ENCODE measurements at regions not wholly inside any gene's neighbourhood (a gene's known extent, or its start where the extent isn't known, plus 50 kb on each side); places are given as distances from the start of the nearest gene placed in this dataset.

DNA sequence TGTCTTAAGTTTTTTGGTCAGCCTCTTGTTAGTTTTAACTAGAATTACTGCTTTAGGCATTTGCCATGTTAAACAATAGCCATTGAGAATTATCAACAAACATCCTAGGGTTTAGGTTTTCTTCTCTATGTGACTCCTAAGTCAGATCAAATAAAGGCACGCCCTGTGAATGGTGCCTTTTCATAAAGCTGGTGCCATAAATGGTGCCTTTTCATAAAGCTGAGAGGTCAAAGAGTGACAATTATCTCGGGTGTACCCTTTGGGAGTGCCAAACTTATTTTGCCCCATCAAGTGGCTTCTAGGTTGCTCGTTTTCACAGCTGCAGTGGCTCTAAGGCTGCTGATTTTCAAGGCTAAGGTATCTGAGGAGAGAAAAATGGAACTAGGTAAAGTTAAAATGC is 391.6 kb downstream of the DMRTA1 start:
- no peak overlapping the region for H4K91ac ChIP-seq (ENCODE audit: insufficient read depth, low read depth, low read length)
- H3K9me3 ChIP-seq (ENCODE audit: control insufficient read depth, insufficient read depth, low read length), result 0 out of 2 replicates have a peak, but pooled peaks cover 1% of the 10 kb centered on the region
- dilution Hi-C loops (cut with HindIII; ENCODE audit: low sequenced_read_pairs, unreplicated experiment) (no loop called here), in situ Hi-C loops (cut with MboI; ENCODE audit: low sequenced_read_pairs) (loop anchor here (10.0 kb wide), 1 partner anchor 63 kb away; no protein-coding TSS in a partner anchor), intact Hi-C loops (cut with micrococcal nuclease) (no loop called here)
- H3K4me2 ChIP-seq (ENCODE audit: low read depth, low read length), result no peak overlapping the region
- no peak overlapping the region for H2BK15ac ChIP-seq (ENCODE audit: low read depth, low read length)
- no peak overlapping the region for H3K56ac ChIP-seq (ENCODE audit: extremely low read depth, insufficient read depth, low read length)
- H4K8ac ChIP-seq (ENCODE audit: low read depth in 2 of 2, low read length in 2 of 2), result no peak overlapping the region
- H2AK5ac ChIP-seq (ENCODE audit: low read depth, low read length), result no peak overlapping the region
- no TSS peak for BruUV-seq (replicated peaks)
- no peak overlapping the region for H4K5ac ChIP-seq (ENCODE audit: low read depth, low read length)
- H2BK120ac ChIP-seq (ENCODE audit: low read depth, low read length), result no peak overlapping the region
- TF ChIP-seq MAFK (IDR thresholded peaks at IDR 0.05; ENCODE audit: low read depth, low read length), result no peak
- no peak for TF ChIP-seq RAD21 (IDR thresholded peaks at IDR 0.05; ENCODE audit: low read length)
- TF ChIP-seq CEBPB (IDR thresholded peaks at IDR 0.05; ENCODE audit: low read depth, low read length), result no peak
- no peak for TF ChIP-seq MAZ (IDR thresholded peaks at IDR 0.05; ENCODE audit: borderline replicate concordance, low read depth, low read length)
- no peak for TF ChIP-seq MXI1 (IDR thresholded peaks at IDR 0.05; ENCODE audit: borderline replicate concordance, low read depth, low read length)
- TF ChIP-seq, protein P1, sequence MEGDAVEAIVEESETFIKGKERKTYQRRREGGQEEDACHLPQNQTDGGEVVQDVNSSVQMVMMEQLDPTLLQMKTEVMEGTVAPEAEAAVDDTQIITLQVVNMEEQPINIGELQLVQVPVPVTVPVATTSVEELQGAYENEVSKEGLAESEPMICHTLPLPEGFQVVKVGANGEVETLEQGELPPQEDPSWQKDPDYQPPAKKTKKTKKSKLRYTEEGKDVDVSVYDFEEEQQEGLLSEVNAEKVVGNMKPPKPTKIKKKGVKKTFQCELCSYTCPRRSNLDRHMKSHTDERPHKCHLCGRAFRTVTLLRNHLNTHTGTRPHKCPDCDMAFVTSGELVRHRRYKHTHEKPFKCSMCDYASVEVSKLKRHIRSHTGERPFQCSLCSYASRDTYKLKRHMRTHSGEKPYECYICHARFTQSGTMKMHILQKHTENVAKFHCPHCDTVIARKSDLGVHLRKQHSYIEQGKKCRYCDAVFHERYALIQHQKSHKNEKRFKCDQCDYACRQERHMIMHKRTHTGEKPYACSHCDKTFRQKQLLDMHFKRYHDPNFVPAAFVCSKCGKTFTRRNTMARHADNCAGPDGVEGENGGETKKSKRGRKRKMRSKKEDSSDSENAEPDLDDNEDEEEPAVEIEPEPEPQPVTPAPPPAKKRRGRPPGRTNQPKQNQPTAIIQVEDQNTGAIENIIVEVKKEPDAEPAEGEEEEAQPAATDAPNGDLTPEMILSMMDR (conservative IDR thresholded peaks at IDR 0.05; ENCODE audit: low read depth, low read length), result no peak
- TF ChIP-seq RCOR1 (IDR thresholded peaks at IDR 0.05; ENCODE audit: insufficient replicate concordance, low read length), result no peak
- no peak for TF ChIP-seq BHLHE40 (IDR thresholded peaks at IDR 0.05; ENCODE audit: low read depth, low read length)
- no peak for TF ChIP-seq NFE2L2 (IDR thresholded peaks at IDR 0.05; ENCODE audit: low read depth, low read length)
- TF ChIP-seq FOS (IDR thresholded peaks at IDR 0.05; ENCODE audit: low read depth, low read length), result no peak
- TF ChIP-seq USF2 (IDR thresholded peaks at IDR 0.05; ENCODE audit: low read depth, low read length), result no peak
- TF ChIP-seq, protein P2, sequence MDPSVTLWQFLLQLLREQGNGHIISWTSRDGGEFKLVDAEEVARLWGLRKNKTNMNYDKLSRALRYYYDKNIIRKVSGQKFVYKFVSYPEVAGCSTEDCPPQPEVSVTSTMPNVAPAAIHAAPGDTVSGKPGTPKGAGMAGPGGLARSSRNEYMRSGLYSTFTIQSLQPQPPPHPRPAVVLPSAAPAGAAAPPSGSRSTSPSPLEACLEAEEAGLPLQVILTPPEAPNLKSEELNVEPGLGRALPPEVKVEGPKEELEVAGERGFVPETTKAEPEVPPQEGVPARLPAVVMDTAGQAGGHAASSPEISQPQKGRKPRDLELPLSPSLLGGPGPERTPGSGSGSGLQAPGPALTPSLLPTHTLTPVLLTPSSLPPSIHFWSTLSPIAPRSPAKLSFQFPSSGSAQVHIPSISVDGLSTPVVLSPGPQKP (IDR thresholded peaks at IDR 0.05; ENCODE audit: borderline replicate concordance, low read depth, low read length), result no peak
- TF ChIP-seq POLR2A (IDR thresholded peaks at IDR 0.05; ENCODE audit: low read depth, low read length), result no peak
- TF ChIP-seq CHD1 (IDR thresholded peaks at IDR 0.05; ENCODE audit: low read depth, low read length), result no peak
- no peak for TF ChIP-seq RFX5 (IDR thresholded peaks at IDR 0.05; ENCODE audit: low read depth, low read length)
- TF ChIP-seq SMC3 (IDR thresholded peaks at IDR 0.05; ENCODE audit: low read depth, low read length), result no peak
- no peak overlapping the region for H3K23ac ChIP-seq (ENCODE audit: low read depth, low read length)
- no peaks in the 10 kb centered on the region for H3K79me1 ChIP-seq (ENCODE audit: low read depth in 1 of 2, low read length in 2 of 2)
- no peak for ATAC-seq (ENCODE audit: low read depth)
- H3K27me3 ChIP-seq (ENCODE audit: control insufficient read depth, insufficient read depth, low read length), result no peaks in the 10 kb centered on the region
- no peak overlapping the region for H3K14ac ChIP-seq (replicated peaks; ENCODE audit: low read depth, low read length)
- CTCF ChIA-PET, result no interaction called here
- DNase-seq, result no peak
- H3K4me1 ChIP-seq (ENCODE audit: control insufficient read depth, insufficient read depth, low read length), result no peaks in the 10 kb centered on the region
- whole genome bisulfite sequencing, 2 experiments (ENCODE audit: extremely low coverage in 2 of 2, insufficient read length in 1 of 2), result no CpG with 5 or more reads among the region's 3 CpGs
- no peak overlapping the region for H3K27ac ChIP-seq (ENCODE audit: insufficient read depth, low read length)
- H2AK9ac ChIP-seq (replicated peaks; ENCODE audit: low read depth, low read length, poor library complexity), result no peak overlapping the region
- H3K18ac ChIP-seq (ENCODE audit: low read depth, low read length), result no peak overlapping the region
- no peaks in the 10 kb centered on the region for H3K36me3 ChIP-seq (ENCODE audit: control insufficient read depth, insufficient read depth, low read length)
- no peak overlapping the region for H2BK20ac ChIP-seq (ENCODE audit: low read depth, low read length)
- H2BK5ac ChIP-seq (ENCODE audit: low read depth, low read length, poor library complexity, severe bottlenecking), result no peak overlapping the region
- H3K4ac ChIP-seq (ENCODE audit: low read depth, low read length), result no peak overlapping the region
- no peak overlapping the region for H2AFZ ChIP-seq (replicated peaks; ENCODE audit: low read length, poor library complexity)
- no peak overlapping the region for H3K9ac ChIP-seq (ENCODE audit: low read depth, low read length)
- H4K20me1 ChIP-seq (ENCODE audit: insufficient read depth, low read length), result no peaks in the 10 kb centered on the region
- POLR2A ChIA-PET (ENCODE audit: unreplicated experiment), result no interaction called here
- H3K9me1 ChIP-seq (ENCODE audit: insufficient read depth, low read length), result no peaks in the 10 kb centered on the region
- H3K4me3 ChIP-seq (ENCODE audit: insufficient read depth, low read depth, low read length), result no peak overlapping the region

All from IMR-90 (cell line).